Brain microvascular endothelial cell (primary cell): ENCODE measurements at regions not wholly inside any gene's neighbourhood (a gene's known extent, or its start where the extent isn't known, plus 50 kb on each side); places are given as distances from the start of the nearest gene placed in this dataset.
"Not testable (repeated sequence)": the region's sequence is repeated elsewhere in the genome, so short reads cannot be mapped to it uniquely, and the experiment has no call there.

ENCODE experiments used
- DNase-seq: peaks from one replicate; pipeline ENCODE4 v3.0.0-alpha.2; 2020
- H3K27ac ChIP-seq: fragments of 250-450 bp; sonication (Bioruptor Pico); 2 replicates; pipeline ENCODE4 v1.5.1; 2020; ENCODE audit warnings: mild to moderate bottlenecking, moderate library complexity
- H3K27me3 ChIP-seq: fragments of 250-450 bp; sonication (Bioruptor Pico); replicated peaks from 2 replicates; pipeline ENCODE4 v1.5.1; 2020; ENCODE audit warnings: mild to moderate bottlenecking
- H3K36me3 ChIP-seq: fragments of 250-450 bp; sonication (Bioruptor Pico); replicated peaks from 2 replicates; pipeline ENCODE4 v1.5.1; 2020; ENCODE audit warnings: mild to moderate bottlenecking
- H3K4me3 ChIP-seq: 2 replicates; pipeline ENCODE4 v1.5.1; 2011; ENCODE audit warnings: low read depth, mild to moderate bottlenecking, control low read depth, low read length, moderate library complexity
- in situ Hi-C: cut with HindIII; loops from 2 replicates; pipeline ENCODE4 v1.10.0; 2017; ENCODE audit warnings: low sequenced_read_pairs, low pct_ligation_motif_present
- TF ChIP-seq, protein P1 (sequence below): IDR thresholded peaks from 2 replicates; pipeline ENCODE4 v1.5.1; 2011; ENCODE audit warnings: low read depth, mild to moderate bottlenecking, moderate library complexity, low read length, control low read depth, inconsistent platforms; ENCODE audit errors: missing control alignments

DNA sequence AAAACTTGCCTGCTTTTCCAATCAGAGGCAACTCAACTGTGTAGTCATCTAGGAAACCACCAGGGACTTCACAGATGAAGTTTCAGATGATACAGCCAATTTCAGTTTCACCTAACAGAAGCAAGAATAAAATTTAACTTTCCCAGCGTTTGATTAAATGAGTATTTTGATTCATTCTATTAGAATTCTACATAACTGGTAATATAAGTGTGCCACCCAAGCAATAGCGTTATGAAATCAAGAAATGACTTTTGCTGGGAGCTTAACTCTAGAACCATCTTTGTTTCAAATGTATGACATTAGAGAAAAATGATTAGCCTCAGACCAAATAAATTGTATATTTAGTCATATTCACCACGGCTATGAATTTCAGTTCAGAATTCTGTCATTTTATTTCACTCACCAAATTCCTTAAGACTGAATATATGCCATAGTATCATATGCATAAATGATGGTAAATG lies 239.3 kb downstream of the NRIP1 start:
- DNase-seq: no peak
- H3K4me3 ChIP-seq: no peak overlapping the region
- TF ChIP-seq, protein P1, sequence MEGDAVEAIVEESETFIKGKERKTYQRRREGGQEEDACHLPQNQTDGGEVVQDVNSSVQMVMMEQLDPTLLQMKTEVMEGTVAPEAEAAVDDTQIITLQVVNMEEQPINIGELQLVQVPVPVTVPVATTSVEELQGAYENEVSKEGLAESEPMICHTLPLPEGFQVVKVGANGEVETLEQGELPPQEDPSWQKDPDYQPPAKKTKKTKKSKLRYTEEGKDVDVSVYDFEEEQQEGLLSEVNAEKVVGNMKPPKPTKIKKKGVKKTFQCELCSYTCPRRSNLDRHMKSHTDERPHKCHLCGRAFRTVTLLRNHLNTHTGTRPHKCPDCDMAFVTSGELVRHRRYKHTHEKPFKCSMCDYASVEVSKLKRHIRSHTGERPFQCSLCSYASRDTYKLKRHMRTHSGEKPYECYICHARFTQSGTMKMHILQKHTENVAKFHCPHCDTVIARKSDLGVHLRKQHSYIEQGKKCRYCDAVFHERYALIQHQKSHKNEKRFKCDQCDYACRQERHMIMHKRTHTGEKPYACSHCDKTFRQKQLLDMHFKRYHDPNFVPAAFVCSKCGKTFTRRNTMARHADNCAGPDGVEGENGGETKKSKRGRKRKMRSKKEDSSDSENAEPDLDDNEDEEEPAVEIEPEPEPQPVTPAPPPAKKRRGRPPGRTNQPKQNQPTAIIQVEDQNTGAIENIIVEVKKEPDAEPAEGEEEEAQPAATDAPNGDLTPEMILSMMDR: no peak
- H3K36me3 ChIP-seq: no peaks in the 10 kb centered on the region
- no peak overlapping the region for H3K27ac ChIP-seq
- in situ Hi-C loops: no loop called here
- no peaks in the 10 kb centered on the region for H3K27me3 ChIP-seq

DNA sequence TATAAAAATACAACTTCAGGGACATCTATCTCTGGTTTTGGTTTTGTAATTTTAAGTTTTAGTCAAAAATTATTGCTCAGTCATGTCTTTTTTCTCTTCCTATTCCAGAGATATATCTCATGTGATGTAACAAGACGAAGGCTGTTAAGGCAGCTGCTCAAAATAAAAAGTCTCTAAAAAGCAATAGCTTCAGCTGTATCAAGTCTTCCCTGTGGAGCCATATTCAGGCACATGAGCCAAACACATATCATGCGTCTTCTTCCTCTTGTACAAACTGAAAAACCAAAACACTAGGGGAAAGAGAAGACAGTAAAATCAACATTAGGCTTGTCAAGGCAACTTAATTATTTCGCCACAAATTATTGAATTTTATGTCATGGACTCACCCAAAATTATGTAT lies 240.7 kb downstream of the NRIP1 start:
- TF ChIP-seq, protein P1: no peak

DNA sequence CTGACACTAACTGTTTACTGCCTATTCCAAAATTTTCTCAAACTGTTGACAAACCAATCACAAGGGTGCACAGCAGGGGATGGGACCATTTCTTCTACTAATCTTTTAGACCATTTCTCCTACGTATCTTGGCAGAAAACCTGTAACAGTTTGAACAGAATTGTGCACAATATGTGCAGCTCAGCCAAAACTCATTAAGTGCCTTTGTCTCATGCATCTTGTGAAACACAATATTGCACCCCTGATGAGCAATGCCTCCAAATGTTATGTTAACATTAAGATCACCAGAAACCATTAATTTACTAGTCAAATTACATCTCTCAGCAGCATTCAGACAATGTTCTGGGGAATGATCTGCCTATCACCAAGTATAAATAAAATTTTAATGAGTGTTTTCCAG lies 247.5 kb downstream of the NRIP1 start:
- no peak for DNase-seq
- H3K36me3 ChIP-seq: no peaks in the 10 kb centered on the region
- no peak overlapping the region for H3K27ac ChIP-seq
- no peaks in the 10 kb centered on the region for H3K27me3 ChIP-seq
- TF ChIP-seq, protein P1: no peak
- no peak overlapping the region for H3K4me3 ChIP-seq
- in situ Hi-C loops: no loop called here

More for the DNA sequence above, 240.7 kb downstream of the NRIP1 start:
- in situ Hi-C loops: no loop called here
- no peak overlapping the region for H3K4me3 ChIP-seq
- H3K27me3 ChIP-seq: no peaks in the 10 kb centered on the region
- no peak for DNase-seq
- no peak overlapping the region for H3K27ac ChIP-seq
- no peaks in the 10 kb centered on the region for H3K36me3 ChIP-seq

DNA sequence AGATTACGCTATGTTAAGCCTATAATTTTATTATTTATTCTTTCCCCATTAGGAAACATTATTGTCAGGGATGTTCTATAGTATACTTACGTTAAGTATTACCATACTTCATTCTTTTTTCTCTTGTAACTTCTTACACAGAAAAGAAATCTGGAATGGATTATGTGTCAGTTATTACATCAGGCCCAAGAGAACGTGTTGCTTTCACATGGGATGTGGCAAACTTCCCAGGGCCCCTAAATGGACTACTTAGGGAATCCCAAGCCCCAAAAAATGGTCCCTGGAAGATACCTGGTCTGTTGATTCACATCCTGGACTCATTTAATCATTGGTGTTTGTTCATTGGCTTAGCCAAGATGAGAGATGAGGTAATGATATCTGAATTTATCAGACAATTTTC lies 249.8 kb downstream of the NRIP1 start:
- H3K27ac ChIP-seq: no peak overlapping the region
- no peak for DNase-seq
- no peaks in the 10 kb centered on the region for H3K27me3 ChIP-seq
- in situ Hi-C loops: no loop called here
- TF ChIP-seq, protein P1: no peak
- no peaks in the 10 kb centered on the region for H3K36me3 ChIP-seq
- no peak overlapping the region for H3K4me3 ChIP-seq

DNA sequence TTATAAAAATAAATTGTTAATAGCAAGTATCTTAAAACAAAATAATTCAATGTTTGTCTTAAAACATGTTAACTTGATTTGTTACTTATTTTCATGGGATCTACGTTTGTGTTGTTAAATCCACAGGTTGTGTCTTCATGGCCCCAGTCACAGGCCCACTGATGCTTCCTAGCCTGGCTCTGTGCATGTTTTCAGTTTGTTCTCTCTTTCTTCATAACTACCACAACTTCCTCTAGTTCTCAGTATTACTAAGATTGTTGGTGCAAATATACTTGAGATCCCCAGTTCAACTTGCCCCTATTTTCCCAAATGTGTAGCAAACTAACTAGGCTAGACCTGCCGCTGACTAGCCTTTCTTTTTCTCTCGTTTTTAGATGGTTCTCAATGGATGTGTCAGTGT lies 250.5 kb downstream of the NRIP1 start:
- no peaks in the 10 kb centered on the region for H3K27me3 ChIP-seq
- no peak overlapping the region for H3K4me3 ChIP-seq
- no peak overlapping the region for H3K27ac ChIP-seq
- in situ Hi-C loops: no loop called here
- no peak for DNase-seq
- H3K36me3 ChIP-seq: no peaks in the 10 kb centered on the region
- TF ChIP-seq, protein P1: no peak

DNA sequence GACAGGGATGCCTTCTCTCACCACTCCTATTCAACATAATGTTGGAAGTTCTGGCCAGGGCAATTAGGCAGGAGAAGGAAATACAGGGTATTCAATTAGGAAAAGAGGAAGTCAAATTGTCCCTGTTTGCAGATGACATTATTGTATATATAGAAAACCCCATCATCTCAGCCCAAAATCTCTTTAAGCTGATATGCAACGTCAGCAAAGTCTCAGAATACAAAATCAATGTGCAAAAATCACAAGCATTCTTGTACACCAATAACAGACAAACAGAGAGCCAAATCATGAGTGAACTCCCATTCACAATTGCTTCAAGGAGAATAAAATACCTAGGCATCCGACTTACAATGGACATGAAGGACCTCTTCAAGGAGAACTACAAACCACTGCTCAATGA lies 258.1 kb upstream of the SAMSN1 start:
- H3K27me3 ChIP-seq, H3K36me3 ChIP-seq, H3K27ac ChIP-seq, in situ Hi-C loops, H3K4me3 ChIP-seq, DNase-seq: not testable (repeated sequence)
